Tibial artery (tissue), 4 donors: ENCODE measurements at regions not wholly inside any gene's neighbourhood (a gene's known extent, or its start where the extent isn't known, plus 50 kb on each side); places are given as distances from the start of the nearest gene placed in this dataset.

Experiments
- DNase-seq, 2 donors: peaks; one replicate each; pipeline ENCODE4 v3.0.0-alpha.2; 2019
- H3K27ac ChIP-seq, 2 donors: fragments of 200-600 bp; sonication (generic) in 1 of 2; 1 replicate in 1 of 2; 2 replicates in 1 of 2; pipeline ENCODE4 v1.5.1; 2018 to 2019; ENCODE audit warnings: mild to moderate bottlenecking in 1 of 2
- H3K27me3 ChIP-seq, 2 donors: fragments of 200-600 bp; sonication (generic) in 1 of 2; one replicate each; pipeline versions ENCODE4 v1.5.1 to v1.6.0; 2016 to 2019
- H3K36me3 ChIP-seq, 3 donors: fragments of 200-600 bp; sonication (generic) in 2 of 3; one replicate each; pipeline ENCODE4 v1.5.1; 2016 to 2019; ENCODE audit warnings: mild to moderate bottlenecking in 2 of 3
- H3K4me1 ChIP-seq, 4 donors: fragments of 200-600 bp; sonication (generic) in 2 of 4; 1 replicate in 3 of 4; 2 replicates in 1 of 4; pipeline ENCODE4 v1.5.1; 2016 to 2019
- H3K4me3 ChIP-seq, 2 donors: fragments of 200-600 bp; sonication (generic) in 1 of 2; 1 replicate in 1 of 2; 2 replicates in 1 of 2; pipeline ENCODE4 v1.5.1; 2018 to 2019; ENCODE audit warnings: mild to moderate bottlenecking in 2 of 2
- H3K9me3 ChIP-seq, 3 donors: fragments of 200-600 bp; sonication (generic) in 1 of 3; one replicate each; pipeline ENCODE4 v1.5.1; 2016 to 2019
- intact Hi-C: fragments of 100-400 bp; cut with DNase I; formaldehyde crosslinking; loops from one replicate; pipeline ENCODE4 v1.15.0; 2023; ENCODE audit warnings: low total_unique reads
- TF ChIP-seq, protein P1 (sequence below), 2 experiments: fragments of 200-600 bp in 1 of 2; fragments of 450-650 bp in 1 of 2; IDR thresholded peaks; one replicate each; pipeline ENCODE4 v1.5.1; 2017 to 2019; ENCODE audit warnings: antibody characterized with exemption in 2 of 2, mild to moderate bottlenecking in 1 of 2, moderate library complexity in 1 of 2

DNA sequence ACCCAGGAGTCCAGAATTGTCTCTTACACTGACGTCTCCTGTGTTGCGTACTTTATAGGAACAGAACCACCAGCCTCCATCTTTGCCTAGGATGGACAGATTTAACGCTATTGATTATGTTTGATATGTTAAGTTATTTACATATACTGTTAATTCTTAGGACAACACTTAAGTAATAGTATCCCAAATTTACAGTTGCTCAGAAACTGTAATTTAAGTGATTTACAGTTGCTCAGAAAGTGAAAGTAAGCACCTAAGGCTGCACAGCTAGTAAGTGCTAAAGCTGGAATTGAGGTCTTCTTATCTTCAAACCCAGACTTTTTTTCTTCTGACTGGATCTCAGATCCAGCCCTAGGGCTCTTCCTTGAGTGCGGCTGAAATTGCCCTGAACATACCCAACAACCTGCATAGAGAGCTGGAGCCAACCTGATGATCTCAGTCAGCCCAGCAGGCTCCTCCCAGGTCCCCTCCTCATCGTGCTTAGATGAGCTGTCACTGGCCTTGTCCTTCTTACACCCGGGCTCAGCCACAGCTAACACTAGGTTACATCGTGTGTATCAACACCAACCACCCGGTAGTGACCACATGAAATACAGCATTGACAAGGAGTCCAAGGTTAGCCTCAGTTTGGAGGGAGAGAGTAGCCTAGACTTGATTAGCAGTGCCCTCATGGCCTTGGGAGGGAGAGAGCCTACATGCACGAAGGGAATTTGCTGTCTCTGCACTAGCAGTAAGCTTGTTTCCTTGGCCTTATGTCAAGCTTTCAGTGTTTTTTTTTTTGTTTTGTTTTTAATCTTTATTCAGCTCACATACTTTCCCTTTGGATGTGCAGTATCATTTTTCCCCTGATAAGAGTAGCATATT is 111.1 kb upstream of the ARHGAP5 start:
- Histone ChIP-seq H3K4me1 (peaks cover 0 to 19% (median 7%) of the 10 kb centered on the region in 4 donors), H3K36me3 (no peaks in the 10 kb centered on the region), H3K27me3 (no peaks in the 10 kb centered on the region), H3K27ac (no peak overlapping the region), H3K4me3 (no peak overlapping the region), H3K9me3 (no peaks in the 10 kb centered on the region)
- intact Hi-C loops, result no loop called here
- TF ChIP-seq, protein P1, sequence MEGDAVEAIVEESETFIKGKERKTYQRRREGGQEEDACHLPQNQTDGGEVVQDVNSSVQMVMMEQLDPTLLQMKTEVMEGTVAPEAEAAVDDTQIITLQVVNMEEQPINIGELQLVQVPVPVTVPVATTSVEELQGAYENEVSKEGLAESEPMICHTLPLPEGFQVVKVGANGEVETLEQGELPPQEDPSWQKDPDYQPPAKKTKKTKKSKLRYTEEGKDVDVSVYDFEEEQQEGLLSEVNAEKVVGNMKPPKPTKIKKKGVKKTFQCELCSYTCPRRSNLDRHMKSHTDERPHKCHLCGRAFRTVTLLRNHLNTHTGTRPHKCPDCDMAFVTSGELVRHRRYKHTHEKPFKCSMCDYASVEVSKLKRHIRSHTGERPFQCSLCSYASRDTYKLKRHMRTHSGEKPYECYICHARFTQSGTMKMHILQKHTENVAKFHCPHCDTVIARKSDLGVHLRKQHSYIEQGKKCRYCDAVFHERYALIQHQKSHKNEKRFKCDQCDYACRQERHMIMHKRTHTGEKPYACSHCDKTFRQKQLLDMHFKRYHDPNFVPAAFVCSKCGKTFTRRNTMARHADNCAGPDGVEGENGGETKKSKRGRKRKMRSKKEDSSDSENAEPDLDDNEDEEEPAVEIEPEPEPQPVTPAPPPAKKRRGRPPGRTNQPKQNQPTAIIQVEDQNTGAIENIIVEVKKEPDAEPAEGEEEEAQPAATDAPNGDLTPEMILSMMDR (IDR thresholded peaks at IDR 0.05), result no peak
- no peak for DNase-seq

GRCh38 chr14:31966896-31967668 is 110.0 kb upstream of the ARHGAP5 start:
- peak in 1 of 2 donors; percentile 31 for DNase-seq
- Histone ChIP-seq H3K27ac (no peak overlapping the region), H3K27me3 (no peaks in the 10 kb centered on the region), H3K4me1 (peaks cover 0 to 19% (median 7%) of the 10 kb centered on the region in 4 donors), H3K9me3 (no peaks in the 10 kb centered on the region), H3K36me3 (no peaks in the 10 kb centered on the region), H3K4me3 (no peak overlapping the region)
- TF ChIP-seq, protein P1 (IDR thresholded peaks at IDR 0.05), result no peak
- intact Hi-C loops, result no loop called here

GRCh38 chr14:31967669-31967975 is 109.5 kb upstream of the ARHGAP5 start:
- H3K36me3 ChIP-seq, result no peaks in the 10 kb centered on the region
- TF ChIP-seq, protein P1 (IDR thresholded peaks at IDR 0.05), result no peak
- intact Hi-C loops, result no loop called here
- no peaks in the 10 kb centered on the region for H3K27me3 ChIP-seq
- H3K27ac ChIP-seq, result no peak overlapping the region
- no peak overlapping the region for H3K4me3 ChIP-seq
- no peaks in the 10 kb centered on the region for H3K9me3 ChIP-seq
- peaks cover 0 to 19% (median 7%) of the 10 kb centered on the region in 4 donors for H3K4me1 ChIP-seq
- no peak for DNase-seq

- H3K36me3 ChIP-seq, result no peaks in the 10 kb centered on the region
- no peak overlapping the region for H3K4me3 ChIP-seq
- no peaks in the 10 kb centered on the region for H3K27me3 ChIP-seq
- DNase-seq, result no peak
- no peak overlapping the region for H3K27ac ChIP-seq
- peaks cover 0 to 19% (median 7%) of the 10 kb centered on the region in 4 donors for H3K4me1 ChIP-seq
- TF ChIP-seq, protein P1 (IDR thresholded peaks at IDR 0.05), result no peak
- intact Hi-C loops, result no loop called here
- no peaks in the 10 kb centered on the region for H3K9me3 ChIP-seq
Observed at GRCh38 chr14:31968107-31968810, 108.8 kb upstream of the ARHGAP5 start.

- H3K27me3 ChIP-seq, result no peaks in the 10 kb centered on the region
- peaks cover 0 to 6% (median 0%) of the 10 kb centered on the region in 3 donors for H3K9me3 ChIP-seq
- H3K4me3 ChIP-seq, result no peak overlapping the region
- intact Hi-C loops, result no loop called here
- TF ChIP-seq, protein P1 (IDR thresholded peaks at IDR 0.05), result no peak
- no peak overlapping the region for H3K27ac ChIP-seq
- H3K4me1 ChIP-seq, result peaks cover 0 to 19% (median 7%) of the 10 kb centered on the region in 4 donors
- no peaks in the 10 kb centered on the region for H3K36me3 ChIP-seq
- DNase-seq, result no peak
Observed at GRCh38 chr14:31968956-31969698, 108.0 kb upstream of the ARHGAP5 start.
